ENCODE measurements at regions not wholly inside any gene's neighbourhood (a gene's known extent, or its start where the extent isn't known, plus 50 kb on each side); places are given as distances from the start of the nearest gene placed in this dataset.

- H3K27me3 ChIP-seq: no peaks in the 10 kb centered on the region
- H3K4me3 ChIP-seq (ENCODE audit: low read depth in 1 of 2, low read length in 1 of 2): no peak overlapping the region
- H3K9me3 ChIP-seq: no peaks in the 10 kb centered on the region
- no peaks in the 10 kb centered on the region for H3K4me1 ChIP-seq (ENCODE audit: control insufficient read depth in 1 of 2, insufficient read depth in 1 of 2, low read depth in 1 of 2, low read length in 1 of 2)
- TF ChIP-seq CTCF (IDR thresholded peaks at IDR 0.05): no peak
- H3K36me3 ChIP-seq: no peaks in the 10 kb centered on the region
- no peak overlapping the region for H3K27ac ChIP-seq
Measured at GRCh38 chr13:39968646-39969475, 313.4 kb downstream of the COG6 start.

GRCh38 chr13:39970177-39970846, 314.9 kb downstream of the COG6 start:
- Histone ChIP-seq H3K27me3 (no peaks in the 10 kb centered on the region), H3K4me1 (ENCODE audit: control insufficient read depth in 1 of 2, insufficient read depth in 1 of 2, low read depth in 1 of 2, low read length in 1 of 2) (no peaks in the 10 kb centered on the region), H3K4me3 (ENCODE audit: low read depth in 1 of 2, low read length in 1 of 2) (no peak overlapping the region), H3K36me3 (no peaks in the 10 kb centered on the region), H3K9me3 (no peaks in the 10 kb centered on the region), H3K27ac (no peak overlapping the region)
- TF ChIP-seq CTCF (IDR thresholded peaks at IDR 0.05): no peak

GRCh38 chr13:39971526-39971925, 316.1 kb downstream of the COG6 start:
- TF ChIP-seq CTCF (IDR thresholded peaks at IDR 0.05): no peak
- Histone ChIP-seq H3K4me1 (ENCODE audit: control insufficient read depth in 1 of 2, insufficient read depth in 1 of 2, low read depth in 1 of 2, low read length in 1 of 2) (no peaks in the 10 kb centered on the region), H3K27ac (no peak overlapping the region), H3K4me3 (ENCODE audit: low read depth in 1 of 2, low read length in 1 of 2) (no peak overlapping the region), H3K36me3 (no peaks in the 10 kb centered on the region), H3K27me3 (no peaks in the 10 kb centered on the region), H3K9me3 (no peaks in the 10 kb centered on the region)

- H3K9me3 ChIP-seq: no peaks in the 10 kb centered on the region
- H3K4me3 ChIP-seq (ENCODE audit: low read depth in 1 of 2, low read length in 1 of 2): no peak overlapping the region
- H3K27me3 ChIP-seq: no peaks in the 10 kb centered on the region
- no peaks in the 10 kb centered on the region for H3K4me1 ChIP-seq (ENCODE audit: control insufficient read depth in 1 of 2, insufficient read depth in 1 of 2, low read depth in 1 of 2, low read length in 1 of 2)
- no peaks in the 10 kb centered on the region for H3K36me3 ChIP-seq
- no peak for TF ChIP-seq CTCF (IDR thresholded peaks at IDR 0.05)
- H3K27ac ChIP-seq: no peak overlapping the region
Measured at GRCh38 chr13:39976481-39976880, 321.0 kb downstream of the COG6 start.

GRCh38 chr13:39981056-39981455, 325.6 kb downstream of the COG6 start:
- H3K27me3 ChIP-seq: no peaks in the 10 kb centered on the region
- no peaks in the 10 kb centered on the region for H3K9me3 ChIP-seq
- no peaks in the 10 kb centered on the region for H3K4me1 ChIP-seq (ENCODE audit: control insufficient read depth in 1 of 2, insufficient read depth in 1 of 2, low read depth in 1 of 2, low read length in 1 of 2)
- no peak overlapping the region for H3K27ac ChIP-seq
- no peaks in the 10 kb centered on the region for H3K36me3 ChIP-seq
- TF ChIP-seq CTCF (IDR thresholded peaks at IDR 0.05): no peak
- H3K4me3 ChIP-seq (ENCODE audit: low read depth in 1 of 2, low read length in 1 of 2): no peak overlapping the region
